HG03457 (cell line): ENCODE measurements at regions not wholly inside any gene's neighbourhood (a gene's known extent, or its start where the extent isn't known, plus 50 kb on each side); places are given as distances from the start of the nearest gene placed in this dataset.
"Not testable (repeated sequence)": the region's sequence is repeated elsewhere in the genome, so short reads cannot be mapped to it uniquely, and the experiment has no call there.

Experiments used
- ATAC-seq: cut with Tn5 transposase; IDR thresholded peaks from one replicate; pipeline ENCODE4 v1.9.1; 2021; ENCODE audit warnings: moderate number of reproducible peaks; ENCODE audit not compliant: unreplicated experiment

GRCh38 chr11:38751421-38751820, 2153.4 kb upstream of the RAG2 start:
- no peak for ATAC-seq

- not testable (repeated sequence) for ATAC-seq
These were observed 2148.5 kb upstream of the RAG2 start for GRCh38 chr11:38746516-38746915.

DNA sequence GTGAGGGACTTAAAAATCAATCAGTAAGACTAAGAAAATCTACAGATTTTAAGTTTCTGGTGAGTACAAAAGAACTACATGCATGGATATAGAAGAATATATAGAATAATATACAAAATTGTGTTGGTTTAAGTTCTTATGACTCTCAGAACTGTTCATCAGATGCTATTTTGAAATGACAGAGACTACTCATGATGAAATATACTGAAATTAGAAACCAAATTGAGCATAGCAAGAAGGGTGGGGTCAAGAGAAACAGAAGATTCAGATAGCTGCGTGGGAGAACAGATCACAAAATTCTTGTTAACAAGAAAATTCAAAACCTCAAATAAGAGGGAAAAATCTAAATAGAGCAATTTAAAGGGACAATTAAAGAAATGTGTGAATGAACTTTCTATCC, 2125.3 kb upstream of the RAG2 start:
- ATAC-seq: no peak

DNA sequence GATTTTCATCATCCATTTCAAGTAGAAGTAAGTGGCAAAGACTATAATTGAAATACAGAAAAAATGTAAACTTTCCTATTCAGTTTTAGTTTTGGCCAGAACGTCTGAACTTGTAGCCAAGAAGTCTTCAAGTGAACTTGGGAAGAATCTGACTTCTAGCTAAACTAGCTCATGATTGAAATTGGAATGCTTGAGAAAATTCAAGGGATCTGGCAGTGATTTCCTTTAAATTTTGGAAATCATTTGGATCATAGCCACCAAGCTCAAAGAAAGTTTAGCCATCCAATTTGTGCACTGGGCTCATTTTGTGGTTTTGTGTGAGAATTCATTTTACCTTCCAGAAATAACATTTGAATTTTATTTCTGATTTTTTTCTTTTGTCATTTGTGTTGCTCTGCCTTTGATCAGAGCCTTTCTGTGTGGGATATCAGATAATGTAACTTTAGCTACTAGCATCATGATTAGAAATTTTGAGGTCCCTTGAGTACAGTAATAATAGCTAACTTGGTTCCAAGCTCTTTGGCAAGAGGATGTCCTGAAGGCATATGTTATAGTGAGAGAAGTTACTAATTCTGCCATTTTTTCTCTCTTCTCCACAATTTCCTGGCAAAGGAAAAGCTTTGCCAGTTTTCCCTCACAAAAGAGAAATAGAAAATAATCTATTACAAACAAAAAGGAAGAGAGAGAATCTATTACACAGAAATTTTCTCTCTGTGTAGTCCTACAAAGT, 2123.7 kb upstream of the RAG2 start:
- ATAC-seq: no peak

DNA sequence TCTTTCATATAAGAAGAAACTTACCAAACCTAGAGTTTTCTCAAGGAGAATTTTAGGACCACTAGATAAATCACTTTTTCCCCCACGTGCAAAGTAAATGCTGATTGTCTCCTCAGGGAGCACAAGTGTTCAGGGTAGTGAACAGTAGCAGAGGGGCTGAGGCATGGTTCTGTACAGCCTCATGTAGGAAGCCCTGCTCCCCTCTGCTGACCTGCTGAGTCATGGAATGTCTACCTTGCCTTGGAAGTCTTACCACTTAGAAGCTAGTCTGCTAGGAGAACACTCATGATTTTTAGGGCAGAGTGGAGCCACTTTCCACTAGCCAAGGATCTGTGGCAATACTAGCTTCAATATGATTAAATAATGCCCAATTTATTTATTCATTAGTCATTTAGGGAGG, 2120.6 kb upstream of the RAG2 start:
- ATAC-seq: no peak

DNA sequence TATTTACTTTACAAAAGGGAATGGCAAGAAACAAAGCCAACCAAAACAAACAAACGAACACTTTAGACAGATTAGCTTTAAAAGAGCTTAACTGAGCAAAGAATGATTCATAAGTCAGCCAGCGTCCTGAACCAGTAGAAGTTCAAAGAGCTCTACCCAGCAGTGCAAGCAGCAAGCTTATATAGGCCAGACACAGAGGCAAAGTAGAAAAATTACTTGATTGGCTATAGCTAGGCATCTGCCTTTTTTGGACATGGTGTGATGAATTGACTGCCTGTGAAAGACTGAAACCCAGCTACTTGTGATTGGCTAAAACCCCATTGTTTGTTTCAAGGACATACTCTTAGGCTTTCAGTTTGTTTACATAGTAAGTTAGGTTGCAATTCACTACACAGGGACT, 2120.0 kb upstream of the RAG2 start:
- no peak for ATAC-seq

GRCh38 chr11:38711110-38711509, 2113.1 kb upstream of the RAG2 start:
- no peak for ATAC-seq

DNA sequence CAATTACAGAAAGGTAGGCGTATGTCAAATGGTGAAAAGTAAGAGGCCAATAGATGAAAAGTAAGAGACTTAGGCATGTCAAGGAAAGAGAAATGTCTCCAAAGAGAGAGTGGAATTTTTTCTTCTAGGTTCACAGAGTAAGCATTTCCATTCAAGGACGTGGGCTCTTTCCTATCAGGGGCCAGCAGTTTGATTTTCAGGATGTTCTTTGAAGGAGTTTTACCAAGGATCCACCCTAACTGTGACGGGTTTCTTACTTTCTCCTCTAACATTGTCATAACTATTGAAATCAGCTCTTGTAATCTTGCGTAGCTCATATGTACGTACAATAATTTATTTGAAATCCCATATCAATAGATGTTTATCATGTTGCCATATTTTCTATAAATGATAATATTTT, 2112.2 kb upstream of the RAG2 start:
- no peak for ATAC-seq

GRCh38 chr11:38700111-38700510, 2102.1 kb upstream of the RAG2 start:
- no peak for ATAC-seq

DNA sequence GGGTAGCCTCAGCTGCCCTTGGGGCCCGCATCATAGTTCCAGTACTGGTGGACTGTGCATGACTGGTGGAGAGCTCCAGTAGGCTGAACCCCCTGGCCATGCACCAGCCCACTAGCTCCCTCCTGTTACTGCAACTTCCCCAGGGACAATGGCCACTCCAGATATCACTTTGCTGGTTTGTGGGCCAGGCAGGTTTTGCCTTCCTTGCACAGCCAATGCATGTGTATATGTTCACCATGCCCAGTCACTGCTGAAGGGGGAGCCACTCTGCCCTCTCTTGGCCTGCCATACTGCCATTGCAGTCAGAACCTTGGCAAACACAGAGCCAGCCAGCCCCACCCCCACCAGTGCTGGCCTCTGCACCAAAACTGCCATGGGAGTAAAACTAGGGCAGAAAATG, 2095.3 kb upstream of the RAG2 start:
- no peak for ATAC-seq

DNA sequence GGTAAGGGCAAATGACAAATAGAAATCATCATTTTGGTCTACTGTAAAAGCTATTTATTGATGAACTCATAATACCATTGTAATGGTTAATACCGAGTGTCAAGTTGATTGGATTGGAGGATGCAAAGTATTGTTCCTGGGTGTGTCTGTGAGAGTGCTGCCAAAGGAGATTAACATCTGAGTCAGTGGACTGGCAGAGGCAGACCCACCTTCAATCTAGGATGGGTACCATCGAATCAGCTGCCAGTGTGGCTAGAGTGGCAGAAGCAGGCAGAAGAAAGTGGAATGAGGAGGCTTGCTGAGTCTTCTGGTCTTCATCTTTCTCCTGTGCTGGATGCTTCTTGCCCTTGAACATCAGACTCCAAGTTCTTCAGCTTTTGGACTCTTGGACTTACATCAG, 2092.2 kb upstream of the RAG2 start:
- ATAC-seq: not testable (repeated sequence)

DNA sequence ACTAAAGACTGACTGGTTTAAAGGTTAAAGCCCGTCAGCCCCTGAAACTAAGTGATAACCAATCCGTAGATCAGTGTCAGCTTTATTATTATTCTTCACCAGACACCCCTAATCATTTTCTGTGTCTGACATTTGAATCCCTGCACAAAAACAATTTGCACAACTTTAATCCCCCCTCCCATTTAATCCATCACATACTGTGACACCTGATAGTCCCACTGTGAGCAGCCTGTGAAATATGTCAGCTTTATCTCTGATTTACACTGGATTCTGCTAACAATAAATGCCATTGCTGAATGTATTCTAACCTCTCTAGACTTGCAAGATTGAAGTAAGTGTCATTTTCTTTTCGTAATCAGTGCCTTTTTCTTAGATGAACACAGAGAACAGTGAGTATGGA, 2089.0 kb upstream of the RAG2 start:
- ATAC-seq: no peak

- ATAC-seq: no peak
These were observed 2085.4 kb upstream of the RAG2 start for GRCh38 chr11:38683484-38683883.

- ATAC-seq: no peak
These were observed 2082.7 kb upstream of the RAG2 start for GRCh38 chr11:38680746-38681145.

DNA sequence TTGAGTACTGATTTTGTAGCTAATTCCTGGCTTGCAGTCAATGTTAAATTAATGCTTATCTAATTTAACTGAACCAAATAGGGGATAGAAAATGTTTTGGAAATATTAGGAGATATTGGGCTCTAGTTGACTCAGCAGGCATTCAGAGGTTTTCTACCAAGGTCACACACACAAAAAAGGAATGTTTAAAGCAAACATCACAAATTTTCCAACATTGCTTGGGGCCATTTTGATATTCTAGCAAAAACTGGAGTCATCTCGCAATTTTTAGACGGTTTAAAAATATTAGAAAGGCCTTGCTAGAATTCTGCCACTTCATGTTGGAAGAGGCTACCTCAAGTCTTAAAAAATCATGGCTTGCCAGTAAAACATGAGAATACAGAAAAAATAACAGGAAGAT, 2082.1 kb upstream of the RAG2 start:
- ATAC-seq: no peak

DNA sequence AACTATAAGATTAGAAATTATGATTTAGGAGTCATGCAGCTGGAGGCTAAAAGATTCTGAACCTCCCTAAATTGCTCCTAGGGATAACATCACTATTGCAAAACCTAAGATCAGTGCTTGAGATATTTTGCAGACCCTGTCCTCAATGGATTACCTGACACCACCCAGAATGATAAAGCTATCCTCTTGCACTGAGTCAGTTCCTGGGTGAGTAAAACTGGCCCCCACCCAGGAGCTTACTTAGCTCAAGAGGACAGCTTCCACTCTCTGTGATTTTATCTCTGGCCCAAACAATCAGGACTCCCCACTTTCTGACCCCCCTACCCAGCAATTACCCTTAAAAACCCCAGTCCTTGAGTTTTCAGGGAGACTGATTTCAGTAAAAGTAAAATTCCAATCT, 2074.4 kb upstream of the RAG2 start:
- ATAC-seq: no peak

DNA sequence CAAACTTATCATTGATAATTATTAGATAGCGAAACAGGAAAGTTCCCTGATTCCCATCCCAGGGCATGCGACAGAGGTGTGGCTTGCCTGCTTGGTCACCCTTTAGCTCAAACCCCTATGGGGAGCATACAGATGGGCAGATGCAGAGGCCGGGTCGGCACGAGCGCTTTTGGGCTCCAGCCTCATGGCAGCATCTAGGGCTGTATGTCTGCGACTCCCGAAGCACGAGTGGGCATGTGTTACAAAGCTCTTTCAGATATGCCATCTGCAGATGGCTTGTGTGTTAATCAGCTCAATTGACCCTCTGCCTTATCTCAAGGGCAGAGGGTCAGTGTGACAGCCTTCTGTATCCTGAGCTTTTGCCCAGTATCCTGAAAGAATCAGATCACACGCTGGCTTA, 2069.3 kb upstream of the RAG2 start:
- no peak for ATAC-seq

- no peak for ATAC-seq
These were observed 2050.6 kb upstream of the RAG2 start for GRCh38 chr11:38648604-38649003.

DNA sequence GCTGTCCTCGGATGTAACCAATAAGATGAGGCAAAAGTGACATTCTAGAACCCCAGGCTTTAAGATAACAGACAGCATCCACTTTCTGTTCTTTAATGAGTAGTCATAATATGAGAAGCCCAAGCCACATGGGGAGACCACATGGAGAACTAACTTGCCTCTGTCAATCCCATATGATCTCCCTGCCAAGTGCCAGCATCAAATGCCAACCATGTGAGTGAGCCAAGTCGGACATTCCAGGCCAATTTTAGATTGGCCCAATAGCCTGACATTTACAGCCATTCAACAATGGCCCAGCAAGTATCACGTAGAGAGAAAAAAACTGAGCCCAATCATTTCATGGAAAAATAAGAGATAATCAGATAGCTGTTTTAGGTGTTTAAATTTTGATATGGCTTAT, 2048.3 kb upstream of the RAG2 start:
- ATAC-seq: no peak

GRCh38 chr11:38640854-38641253, 2042.8 kb upstream of the RAG2 start:
- ATAC-seq: no peak

GRCh38 chr11:38612701-38613100, 2014.7 kb upstream of the RAG2 start:
- ATAC-seq: no peak

DNA sequence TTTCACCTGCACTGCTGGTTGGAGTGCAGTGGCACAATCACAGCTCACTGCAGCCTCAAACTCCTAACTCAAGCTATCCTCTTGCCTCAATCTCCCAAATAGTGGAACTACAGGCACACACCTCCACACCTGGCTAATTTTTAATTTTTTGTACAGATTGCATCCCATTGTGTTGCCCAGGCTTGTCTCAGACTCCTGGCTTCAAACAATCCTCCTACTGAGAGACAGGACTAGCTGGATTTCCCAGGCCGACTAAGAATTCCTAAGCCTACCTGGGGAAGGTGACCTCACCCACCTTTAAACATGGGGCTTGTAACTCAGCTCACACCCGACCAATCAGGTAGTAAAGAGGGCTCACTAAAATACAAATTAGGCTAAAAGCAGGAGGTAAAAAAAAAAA, 2003.3 kb upstream of the RAG2 start:
- not testable (repeated sequence) for ATAC-seq

DNA sequence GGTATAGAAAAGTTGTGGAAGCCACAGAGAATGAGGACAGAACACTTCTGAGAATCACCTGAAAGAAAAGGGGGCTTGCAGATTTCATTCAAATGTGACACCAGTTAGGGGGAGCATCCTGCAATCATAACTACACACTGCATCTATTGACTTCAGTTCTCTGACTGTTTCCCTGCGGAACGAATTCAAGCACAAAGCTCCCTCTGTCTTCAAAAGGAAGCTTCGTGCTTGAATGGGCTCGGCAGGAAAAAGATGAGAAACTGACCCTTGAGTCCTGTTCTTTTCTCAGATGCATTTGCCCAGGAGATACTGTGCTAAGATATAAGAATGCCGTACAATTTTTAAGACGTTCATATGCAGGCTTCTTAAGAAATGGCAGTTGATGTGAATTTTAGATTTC, 2000.4 kb upstream of the RAG2 start:
- no peak for ATAC-seq
